Erythroblast (primary cell): ENCODE measurements at regions not wholly inside any gene's neighbourhood (a gene's known extent, or its start where the extent isn't known, plus 50 kb on each side); places are given as distances from the start of the nearest gene placed in this dataset.

Experiments
- DNase-seq, 2 experiments: peaks; one replicate each; lab custom pipeline; 2025; lab: John Stamatoyannopoulos, UW
- GATA1 ChIP-seq: IDR thresholded peaks from 2 replicates; pipeline ENCODE4 v1.6.1; 2011; ENCODE audit warnings: low read depth, mild to moderate bottlenecking, control low read depth, low read length, moderate library complexity
- POLR2A ChIP-seq: IDR thresholded peaks from 2 replicates; pipeline ENCODE4 v1.6.1; 2011; ENCODE audit warnings: mild to moderate bottlenecking, low read length

DNA sequence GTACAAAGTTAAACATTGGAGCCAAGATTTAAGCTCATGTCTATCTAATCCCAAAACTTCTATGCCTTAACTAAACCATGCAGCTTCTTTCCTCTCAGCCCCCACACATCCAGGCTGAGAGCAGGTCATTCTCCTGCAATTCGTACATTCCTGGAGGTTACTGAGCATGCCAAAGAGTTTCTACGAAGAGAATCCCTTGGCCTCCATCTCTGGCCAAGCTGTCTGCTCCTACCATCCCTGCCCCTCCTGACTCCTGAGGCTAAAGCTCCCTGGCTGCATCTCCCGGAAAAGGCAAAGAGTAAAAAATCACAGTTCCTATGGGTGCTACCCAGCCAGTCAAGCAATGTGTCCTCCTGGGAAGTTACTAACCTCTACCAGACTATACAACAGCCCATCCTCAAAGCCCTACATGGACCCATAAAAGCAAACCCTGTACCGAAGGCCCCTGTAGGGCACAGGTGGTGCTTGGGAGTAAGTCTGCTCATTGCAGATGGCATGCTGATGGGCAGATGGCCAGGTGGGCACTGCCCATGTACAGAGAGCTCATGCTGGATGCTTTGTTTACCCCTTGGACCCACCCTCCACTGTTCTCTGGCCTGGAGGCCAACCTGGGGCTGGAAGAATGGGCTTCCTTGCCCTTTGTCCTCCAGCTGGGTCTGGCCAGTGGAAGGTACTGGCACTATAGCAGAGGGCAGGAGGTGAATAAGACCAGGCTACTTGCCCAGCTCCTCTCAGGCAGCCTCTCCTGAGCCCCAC, 99.5 kb downstream of the TTC32 start:
- no peak for DNase-seq
- no peak for TF ChIP-seq POLR2A
- no peak for TF ChIP-seq GATA1

DNA sequence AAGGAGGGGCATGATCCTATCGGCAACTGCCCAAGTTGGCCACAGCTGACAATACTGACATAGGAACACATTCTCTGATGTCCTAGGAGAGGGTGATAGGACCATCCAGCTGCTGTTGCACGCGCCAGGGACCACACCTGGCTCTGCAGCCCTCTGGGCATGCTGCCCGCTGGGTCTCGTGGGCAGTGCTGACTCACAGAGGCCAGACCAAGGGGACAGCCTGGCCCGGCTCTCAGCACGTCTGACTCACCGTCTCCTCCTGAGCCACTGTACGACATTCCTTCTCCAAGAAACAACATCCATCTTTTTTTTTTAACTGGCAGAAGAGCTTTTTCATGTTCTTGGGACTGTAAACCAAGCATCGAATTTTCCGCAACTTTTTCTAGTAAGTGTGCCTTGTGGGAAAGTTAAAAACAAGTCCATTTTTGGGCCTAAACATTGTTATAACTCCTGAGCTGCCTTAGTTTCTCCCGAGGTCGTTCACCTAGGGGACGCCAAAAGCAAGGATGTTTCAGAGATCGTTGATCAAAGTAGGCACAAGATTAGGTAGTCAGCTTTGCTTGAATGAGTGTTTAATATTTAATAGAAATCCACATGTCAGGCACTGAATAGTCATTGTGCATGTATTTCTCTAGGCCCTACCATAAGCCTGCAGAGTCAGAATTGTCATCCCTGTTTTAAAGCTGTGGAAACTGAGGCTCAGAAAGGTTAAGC, 100.3 kb downstream of the TTC32 start:
- TF ChIP-seq GATA1 (no peak), POLR2A (no peak)
- DNase-seq = no peak

DNA sequence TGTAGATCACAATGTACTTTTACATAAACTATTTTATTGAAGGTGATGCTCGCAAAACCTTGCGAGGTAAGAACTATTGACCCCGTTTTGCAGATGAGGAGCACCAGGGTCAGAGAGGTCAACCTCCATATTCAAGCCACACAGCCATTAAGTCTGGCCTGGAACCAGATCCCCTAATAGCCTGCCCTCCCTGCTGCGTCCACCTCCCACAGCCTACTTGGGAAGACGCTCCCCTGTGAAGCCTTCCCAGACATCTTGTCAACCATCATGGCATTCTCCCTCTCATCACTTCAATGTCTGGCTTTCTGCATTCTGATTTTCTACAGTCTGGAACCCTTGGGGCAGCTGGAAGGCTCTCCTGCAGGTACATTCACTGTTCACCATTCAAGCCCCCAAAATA, 101.0 kb downstream of the TTC32 start:
- TF ChIP-seq POLR2A (no peak), GATA1 (no peak)
- no peak for DNase-seq

DNA sequence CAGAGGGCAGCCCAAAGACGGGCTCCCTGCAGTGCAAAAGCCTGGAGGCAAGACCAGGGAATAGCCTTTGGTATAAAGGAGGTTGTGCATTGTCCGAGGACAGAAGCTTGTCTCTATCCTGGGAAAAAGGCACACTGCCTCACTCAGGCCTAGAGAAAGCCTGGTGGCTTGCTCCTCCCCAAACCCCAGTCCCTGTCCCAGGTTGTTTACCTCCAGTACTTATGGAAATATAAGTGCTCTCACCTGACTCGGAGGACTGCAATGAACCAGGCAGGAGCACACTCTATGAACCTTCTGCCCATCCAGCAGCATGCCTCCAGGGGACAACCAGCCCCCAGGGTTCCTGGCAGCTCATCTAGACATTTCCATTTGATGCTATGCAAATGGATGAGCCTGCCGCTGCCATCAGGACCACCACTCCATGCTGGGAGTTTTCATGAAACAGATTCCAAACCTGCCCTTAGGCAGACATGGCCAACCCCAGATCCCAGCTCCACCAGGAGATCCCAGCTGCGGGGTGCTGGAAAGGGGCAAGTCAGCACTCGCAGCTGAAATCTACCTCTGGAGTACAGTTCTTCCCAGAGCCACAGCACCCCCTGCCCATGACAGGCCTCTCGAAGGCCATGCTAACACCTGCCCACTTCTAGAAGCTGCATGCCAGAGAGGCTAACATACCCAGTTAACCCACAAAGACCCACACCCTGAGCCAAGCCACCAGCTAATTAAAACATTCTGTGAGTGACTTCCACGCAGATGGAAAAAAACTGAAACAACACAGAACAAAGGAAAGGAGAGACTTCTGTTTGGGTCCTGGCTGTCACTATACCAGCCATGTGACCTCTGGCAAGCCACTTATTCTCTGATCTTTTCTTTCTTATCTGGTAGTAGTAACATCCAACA, 101.7 kb downstream of the TTC32 start:
- TF ChIP-seq GATA1 (no peak), POLR2A (no peak)

DNA sequence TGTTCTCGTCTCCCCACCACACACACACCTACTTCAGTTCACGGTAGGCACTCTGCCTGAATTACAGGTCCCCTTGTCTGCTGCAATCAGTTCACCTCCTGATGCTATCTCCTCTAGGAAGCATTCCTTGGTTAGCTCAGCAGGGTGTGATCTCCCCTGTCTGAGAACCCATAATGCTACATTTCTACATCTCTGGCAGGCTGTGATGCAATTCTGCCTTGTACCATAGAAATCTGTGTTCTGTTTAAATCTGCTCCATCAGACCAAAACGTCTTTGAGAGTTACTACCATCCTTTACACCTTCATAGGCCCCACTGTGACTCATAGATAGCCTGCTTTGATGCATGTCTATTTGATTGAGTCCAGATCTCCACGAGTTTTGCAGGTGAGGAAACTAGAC, 103.9 kb downstream of the TTC32 start:
- TF ChIP-seq GATA1 (no peak), POLR2A (no peak)
- DNase-seq = no peak

More for the DNA sequence above, 101.7 kb downstream of the TTC32 start:
- DNase-seq = no peak

DNA sequence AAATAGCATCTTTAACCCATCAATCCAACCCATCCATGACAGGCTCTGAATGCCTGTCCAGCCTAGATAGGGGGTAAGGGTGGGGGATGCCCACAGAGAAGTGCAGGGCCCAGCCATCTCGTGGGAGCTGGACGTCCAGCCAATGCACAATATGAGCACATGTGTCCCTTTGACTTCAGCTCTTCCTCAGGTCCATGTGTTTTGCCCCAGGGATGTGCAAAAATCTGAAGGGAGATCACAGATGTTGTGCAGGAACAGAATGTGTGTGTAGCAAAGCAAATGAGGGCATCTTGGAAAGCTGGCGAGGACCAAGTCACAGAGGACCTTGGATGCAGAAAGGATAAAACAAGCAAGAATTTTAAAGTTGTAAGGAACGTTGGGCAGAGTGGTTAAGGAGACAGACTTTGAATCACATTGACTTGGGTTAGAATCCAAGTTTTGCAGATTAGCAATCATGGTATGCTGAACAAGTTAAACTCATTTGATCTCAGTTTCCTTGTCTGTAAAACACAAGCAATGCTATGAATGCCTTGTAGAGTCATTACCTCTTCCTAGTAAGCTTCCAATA, 104.5 kb downstream of the TTC32 start:
- TF ChIP-seq GATA1 (no peak), POLR2A (no peak)
- no peak for DNase-seq

DNA sequence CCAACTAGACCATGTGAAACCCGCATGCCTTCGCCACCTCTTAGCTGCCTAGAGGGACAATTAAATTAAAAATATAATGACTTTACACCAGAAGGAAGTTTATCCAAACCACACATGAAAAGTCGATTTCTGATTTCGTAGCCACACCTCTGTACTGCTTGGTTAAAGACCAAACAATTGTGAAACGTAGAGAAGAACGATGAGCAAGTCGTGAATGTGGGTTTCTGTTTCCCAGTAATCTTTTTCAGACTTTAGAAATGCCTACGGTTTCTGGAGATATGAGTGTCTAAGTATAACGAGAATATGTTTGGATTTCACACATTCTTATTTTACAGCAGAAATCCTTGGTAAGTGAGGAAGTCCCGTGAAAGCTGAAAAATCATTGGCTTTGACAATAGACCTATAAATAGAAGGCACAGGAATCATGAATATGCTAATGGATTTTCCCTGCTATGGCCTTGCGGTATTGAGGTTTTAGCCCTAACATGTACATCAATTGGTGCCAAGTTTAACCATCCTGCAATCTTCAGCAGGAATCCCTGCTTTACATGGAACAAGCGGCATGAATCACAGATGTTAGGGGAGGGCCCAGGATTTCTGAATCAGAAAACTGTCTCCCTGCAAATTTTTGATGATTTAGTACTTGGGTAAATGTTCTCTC, 105.6 kb downstream of the TTC32 start:
- DNase-seq = no peak
- TF ChIP-seq POLR2A (no peak), GATA1 (no peak)

DNA sequence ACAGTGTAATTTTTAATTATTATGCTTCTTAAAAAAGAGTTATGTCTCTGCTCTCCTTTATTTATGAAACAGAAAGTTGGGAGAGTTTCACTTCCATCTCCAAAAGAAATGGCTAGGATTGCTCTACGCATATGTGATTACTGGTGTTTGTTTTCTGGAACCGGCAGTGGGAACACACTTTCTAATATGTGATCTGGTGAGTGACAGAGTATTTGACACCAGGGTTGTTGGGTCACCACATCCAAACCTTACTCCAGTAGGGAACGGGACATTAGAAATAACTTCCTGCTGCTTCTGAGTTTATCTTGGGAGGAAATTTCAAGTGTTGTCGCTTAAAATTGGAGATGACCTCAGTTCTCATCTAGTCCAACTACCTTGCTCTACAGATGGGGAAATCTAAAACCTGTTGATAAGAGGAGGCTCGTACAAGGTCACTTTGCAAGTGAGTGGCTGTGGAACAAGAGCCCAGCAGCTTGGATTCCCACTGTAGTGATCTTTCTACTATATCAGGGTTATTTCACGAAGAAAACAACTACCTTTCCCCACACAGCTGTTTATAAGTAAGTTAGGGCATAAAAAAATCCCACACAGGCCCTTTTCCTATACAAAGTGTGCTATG, 108.5 kb downstream of the TTC32 start:
- TF ChIP-seq POLR2A (no peak), GATA1 (no peak)
- no peak for DNase-seq

DNA sequence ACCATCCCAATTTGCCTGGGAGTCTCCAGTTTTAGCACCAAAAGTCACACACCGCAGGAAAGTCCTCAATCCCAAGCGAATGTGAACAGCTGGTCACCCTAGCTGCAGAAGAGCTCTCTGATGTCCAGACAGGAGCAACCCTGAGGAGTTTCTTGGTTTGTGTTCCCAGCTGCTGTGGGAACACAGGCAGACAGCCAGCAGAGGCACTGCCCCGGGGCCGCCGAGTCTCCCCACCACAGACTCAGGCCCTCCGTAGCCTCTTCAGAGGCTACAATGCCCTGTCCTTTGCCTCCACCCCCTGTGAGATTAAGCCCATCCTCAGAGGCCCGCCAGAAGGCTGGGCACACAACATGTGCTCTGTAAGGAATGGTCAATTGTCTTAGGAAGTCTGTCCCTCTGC, 111.5 kb downstream of the TTC32 start:
- no peak for TF ChIP-seq POLR2A
- TF ChIP-seq GATA1 = no peak
- no peak for DNase-seq

DNA sequence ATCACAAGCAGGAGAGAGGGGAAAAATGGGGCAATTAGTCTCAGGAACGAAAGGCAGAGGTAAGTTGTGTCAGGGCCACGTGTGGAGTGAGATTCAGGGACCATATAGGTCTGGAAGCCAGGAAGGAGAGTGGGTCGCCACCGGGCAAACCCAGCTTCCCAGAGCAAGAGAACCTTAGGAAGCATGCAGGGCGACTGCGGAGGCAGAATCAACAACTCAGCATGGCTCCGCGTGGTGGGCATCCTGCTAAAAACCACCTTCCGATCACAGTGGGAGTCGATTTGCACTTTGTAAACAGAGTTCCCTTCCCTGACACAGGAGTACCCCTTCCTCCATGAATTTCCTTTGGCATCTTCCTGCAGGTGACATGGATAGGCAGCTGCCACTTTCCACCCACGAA, 114.6 kb downstream of the TTC32 start:
- DNase-seq = no peak
- no peak for TF ChIP-seq POLR2A

DNA sequence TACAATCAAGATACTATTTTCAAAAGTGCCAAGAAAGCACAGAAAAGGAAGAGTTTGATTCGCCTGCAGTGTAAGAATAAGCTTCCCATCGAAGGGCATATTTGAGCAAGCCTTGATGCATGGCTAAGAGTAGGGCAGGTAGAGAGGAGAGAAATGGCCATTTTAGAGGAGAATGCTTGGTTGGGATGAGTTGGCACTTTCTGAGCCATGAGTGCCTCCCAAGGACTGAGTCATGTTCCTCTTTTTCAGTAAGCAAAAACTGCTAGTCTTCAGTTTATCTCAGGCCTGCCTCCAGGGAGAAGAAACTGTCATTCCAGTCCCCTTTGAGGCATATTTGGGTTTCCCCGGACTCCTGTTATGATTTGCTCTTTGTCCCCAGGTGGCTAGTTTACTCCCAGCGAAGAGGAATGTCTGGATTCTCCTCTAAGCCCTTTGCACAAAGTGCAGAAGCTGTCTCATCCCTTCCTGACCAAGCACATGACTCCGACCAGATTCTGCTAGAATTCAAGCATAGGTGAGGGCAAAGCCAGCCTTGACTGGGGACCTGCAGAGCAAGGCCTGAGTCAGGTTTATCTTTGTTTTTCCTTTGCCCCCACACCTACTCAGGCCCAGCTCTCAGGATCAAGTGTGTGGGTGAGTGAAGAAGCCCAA, 115.2 kb downstream of the TTC32 start:
- DNase-seq = peak; percentile 50 to 78
- no peak for TF ChIP-seq POLR2A
- no peak for TF ChIP-seq GATA1

DNA sequence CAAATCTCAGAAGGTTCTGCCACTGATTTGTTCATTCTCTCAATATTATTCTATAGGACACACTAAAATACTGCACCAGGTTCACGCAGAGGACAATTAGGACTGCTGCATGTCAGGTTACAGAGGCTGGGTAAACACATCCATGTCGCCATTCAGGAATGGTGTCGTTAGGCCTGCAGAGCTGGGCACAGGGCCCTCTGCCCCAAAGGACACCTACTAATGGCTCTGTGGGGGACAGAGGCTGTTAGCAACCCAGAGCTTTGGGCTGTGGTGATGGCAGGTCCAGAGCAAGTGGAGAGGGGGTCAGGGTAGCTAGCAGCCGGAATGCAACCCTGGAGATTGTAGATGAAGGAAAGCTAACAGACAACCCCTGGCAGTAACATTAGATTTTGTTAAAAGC, 115.9 kb downstream of the TTC32 start:
- TF ChIP-seq POLR2A (no peak), GATA1 (no peak)
- DNase-seq = no peak
